GM12878 (cell line): ENCODE measurements at regions not wholly inside any gene's neighbourhood (a gene's known extent, or its start where the extent isn't known, plus 50 kb on each side); places are given as distances from the start of the nearest gene placed in this dataset.

Source experiments
- ATAC-seq: fragments of 200-7000 bp; cut with Tn5 transposase; 3 replicates; pipeline ENCODE4 v1.9.1; 2020; ENCODE audit warnings: mild to moderate bottlenecking, moderate library complexity
- BruUV-seq: library from RNA; stranded (reverse); fragments of 400-500 nt; replicated peaks from 2 replicates; lab custom pipeline; 2021; lab: Mats Ljungman, UMichigan
- CTCF ChIA-PET: fragments of 300-600 bp; sonication (Branson Sonifier 250); formaldehyde crosslinking; extraction: SDS; loops from one replicate; lab custom pipeline; 2021; ENCODE audit warnings: inconsistent platforms; lab: Yijun Ruan, JAX
- POLR2A ChIA-PET: fragments of 350-600 bp; formaldehyde crosslinking; extraction: SDS; loops from one replicate; lab custom pipeline; 2021; ENCODE audit warnings: inconsistent platforms; lab: Charles Lee
- RAD21 ChIA-PET: fragments of 300-600 bp; sonication (Branson Sonifier 250); formaldehyde crosslinking; loops from one replicate; lab custom pipeline; 2023; ENCODE audit warnings: antibody characterized with exemption; ENCODE audit not compliant: unreplicated experiment; lab: Charles Lee
- SMC1A ChIA-PET: fragments of 300-600 bp; sonication (Branson Sonifier 250); formaldehyde crosslinking; loops from one replicate; lab custom pipeline; 2023; ENCODE audit not compliant: unreplicated experiment, uncharacterized antibody; lab: Charles Lee
- DNase-seq: peaks from one replicate; pipeline ENCODE4 v3.0.0-alpha.2; 2011; ENCODE audit warnings: low read depth, low spot score
- FAIRE-seq: peaks from 3 replicates; lab custom pipeline; 2011; peaks lifted over from hg19 to GRCh38; lab: Jason Lieb, UNC
- H2AFZ ChIP-seq: 2 replicates; pipeline ENCODE4 v1.6.0; 2011; ENCODE audit warnings: low read depth, low read length, control low read depth; ENCODE audit not compliant: control insufficient read depth
- H3K27ac ChIP-seq: 2 replicates; pipeline ENCODE4 v1.5.1; 2011; ENCODE audit warnings: control low read depth; ENCODE audit not compliant: control insufficient read depth, insufficient read depth
- H3K27me3 ChIP-seq, 2 experiments: replicated peaks in 1 of 2; 2 replicates each; pipeline versions ENCODE4 v1.6.0 to v1.6.1; 2011; ENCODE audit warnings: low read length in 1 of 2; ENCODE audit not compliant: control insufficient read depth in 2 of 2, insufficient read depth in 2 of 2
- H3K36me3 ChIP-seq, 2 experiments: 2 replicates each; pipeline ENCODE4 v1.5.1; 2011; ENCODE audit warnings: low read length in 1 of 2; ENCODE audit not compliant: control insufficient read depth in 2 of 2, insufficient read depth in 2 of 2
- H3K4me1 ChIP-seq: 2 replicates; pipeline ENCODE4 v1.6.1; 2011; ENCODE audit warnings: mild to moderate bottlenecking, low read length, moderate library complexity, mixed read lengths; ENCODE audit not compliant: control insufficient read depth, insufficient read depth
- H3K4me2 ChIP-seq: 2 replicates; pipeline ENCODE4 v1.6.0; 2011; ENCODE audit warnings: control low read depth; ENCODE audit not compliant: control insufficient read depth, insufficient read depth
- H3K4me3 ChIP-seq: fragments of 200-600 bp; sonication (generic); 2 replicates; pipeline ENCODE4 v1.5.1; 2016
- H3K79me2 ChIP-seq: 2 replicates; pipeline ENCODE4 v1.6.0; 2011; ENCODE audit warnings: low read length; ENCODE audit not compliant: control insufficient read depth, insufficient read depth
- H3K9ac ChIP-seq: 2 replicates; pipeline ENCODE4 v1.8.0; 2011; ENCODE audit warnings: low read length, control low read depth, mixed read lengths; ENCODE audit not compliant: control insufficient read depth, insufficient read depth
- H3K9me3 ChIP-seq: replicated peaks from 3 replicates; pipeline ENCODE4 v1.5.1; 2011; ENCODE audit warnings: mild to moderate bottlenecking, low read length; ENCODE audit not compliant: control insufficient read depth, insufficient read depth
- H4K20me1 ChIP-seq: 2 replicates; pipeline ENCODE4 v1.6.0; 2011; ENCODE audit not compliant: control insufficient read depth, insufficient read depth
- CBFB ChIP-seq: IDR thresholded peaks from 2 replicates; pipeline ENCODE4 v1.6.1; 2016; ENCODE audit warnings: antibody characterized with exemption, low read depth
- ETV6 ChIP-seq, 2 experiments: fragments of 450-650 bp in 1 of 2; IDR thresholded peaks in 1 of 2; conservative IDR thresholded peaks in 1 of 2; 2 replicates each; pipeline ENCODE4 v1.6.1; 2014; ENCODE audit warnings: antibody characterized with exemption in 1 of 2, borderline replicate concordance in 1 of 2, low read depth in 1 of 2, mild to moderate bottlenecking in 1 of 2, moderate library complexity in 1 of 2
- HCFC1 ChIP-seq: fragments of 150-350 bp; IDR thresholded peaks from 2 replicates; pipeline ENCODE4 v1.6.1; 2014; ENCODE audit warnings: low read length
- SKIL ChIP-seq: fragments of 450-650 bp; IDR thresholded peaks from 2 replicates; pipeline ENCODE4 v1.6.1; 2017; ENCODE audit warnings: mild to moderate bottlenecking, low read depth, inconsistent platforms; ENCODE audit not compliant: poor library complexity, severe bottlenecking
- STAT3 ChIP-seq: IDR thresholded peaks from 2 replicates; pipeline ENCODE4 v1.6.1; 2011; ENCODE audit warnings: low read depth, low read length, improper control_type of control experiment
- SUZ12 ChIP-seq: fragments of 200-600 bp; sonication (generic); IDR thresholded peaks from one replicate; pipeline ENCODE4 v1.6.1; 2018; ENCODE audit warnings: antibody characterized with exemption, mild to moderate bottlenecking; ENCODE audit not compliant: unreplicated experiment
- TCF12 ChIP-seq: IDR thresholded peaks from 2 replicates; pipeline ENCODE4 v1.6.1; 2011; ENCODE audit warnings: low read depth, mild to moderate bottlenecking, low read length
- ZBTB40 ChIP-seq: fragments of 450-650 bp; IDR thresholded peaks from 2 replicates; pipeline ENCODE4 v1.6.1; 2016; ENCODE audit warnings: mild to moderate bottlenecking, moderate library complexity, borderline replicate concordance
- ZNF274 ChIP-seq: IDR thresholded peaks from one replicate; pipeline ENCODE4 v1.8.0; 2011; ENCODE audit not compliant: insufficient read length, insufficient read depth
- ZNF592 ChIP-seq: fragments of 450-650 bp; IDR thresholded peaks from 2 replicates; pipeline ENCODE4 v1.6.1; 2017; ENCODE audit warnings: mild to moderate bottlenecking, moderate library complexity
- ZSCAN29 ChIP-seq: fragments of 450-650 bp; IDR thresholded peaks from 2 replicates; pipeline ENCODE4 v1.6.1; 2017; ENCODE audit warnings: mild to moderate bottlenecking, moderate library complexity
- ZZZ3 ChIP-seq: IDR thresholded peaks from 2 replicates; pipeline ENCODE4 v1.6.1; 2011; ENCODE audit warnings: low read depth; ENCODE audit not compliant: control insufficient read depth, insufficient read length
- WGBS: methylation state at CpG from one replicate; pipeline ENCODE4 v1.1.6; 2016; ENCODE audit warnings: low lambda C conversion rate; ENCODE audit not compliant: insufficient replicate concordance, insufficient coverage; ENCODE audit errors: missing lambda C conversion rate; 5-methylcytosine and 5-hydroxymethylcytosine counted together
- in situ Hi-C: fragments of 300-500 bp; cut with MboI; formaldehyde crosslinking; loops from 9 replicates; pipeline ENCODE4 v1.14.3; 2018; ENCODE audit warnings: mixed read lengths
- intact Hi-C: fragments of 100-400 bp; cut with micrococcal nuclease; formaldehyde crosslinking; loops from one replicate; pipeline ENCODE4 v1.14.2; 2022; ENCODE audit not compliant: unreplicated experiment

GRCh38 chr3:39638301-39638700 lies 170.8 kb downstream of the MOBP start:
- in situ Hi-C loops, result no loop called here
- intact Hi-C loops, result no loop called here
- Histone ChIP-seq H3K4me1 (no peaks in the 10 kb centered on the region), H4K20me1 (no peaks in the 10 kb centered on the region), H2AFZ (no peak overlapping the region), H3K36me3 (no peaks in the 10 kb centered on the region), H3K4me2 (no peak overlapping the region), H3K9ac (no peak overlapping the region), H3K79me2 (no peaks in the 10 kb centered on the region), H3K4me3 (no peak overlapping the region), H3K27ac (no peak overlapping the region), H3K9me3 (no peaks in the 10 kb centered on the region), H3K27me3 (peaks cover 0 to 3% of the 10 kb centered on the region in 2 experiments; a peak in 1 of 4 replicates)
- 31% methylated on average over 6 of the region's 6 CpGs for WGBS
- FAIRE-seq (no peak), DNase-seq (no peak), ATAC-seq (no peak)
- ChIA-PET POLR2A (interaction anchor here (0.6 kb wide), 1 partner anchor 524 kb away, joined by 3 read pairs; no protein-coding TSS in a partner anchor), CTCF (interaction anchor here (1.4 kb wide), 1 partner anchor 10 kb away, joined by 3 read pairs; no protein-coding TSS in a partner anchor), SMC1A (interaction anchor here (0.8 kb wide), 1 partner anchor 10 kb away, joined by 3 read pairs; no protein-coding TSS in a partner anchor), RAD21 (no interaction called here)
- TF ChIP-seq ZBTB40 (no peak), TCF12 (no peak), ETV6 (conservative IDR thresholded peaks at IDR 0.05 in 1 of 2, IDR thresholded peaks at IDR 0.05 in 1 of 2; ENCODE audit: borderline replicate concordance in 1 of 2, low read depth in 1 of 2) (no peak), SKIL (no peak), ZSCAN29 (no peak), ZZZ3 (no peak), ZNF274 (no peak), CBFB (no peak), HCFC1 (no peak), STAT3 (no peak), SUZ12 (no peak), ZNF592 (no peak)
- no TSS peak for BruUV-seq
